Cardiac muscle cell (in vitro differentiated cells and primary cell): ENCODE measurements at regions not wholly inside any gene's neighbourhood (a gene's known extent, or its start where the extent isn't known, plus 50 kb on each side); places are given as distances from the start of the nearest gene placed in this dataset.

Source experiments
- DNase-seq, 2 donors: peaks; one replicate each; pipeline versions ENCODE4 v3.0.0 to v3.0.0-alpha.2; 2010 to 2017; ENCODE audit warnings: low read depth in 1 of 2, low spot score in 1 of 2
- H3K27ac ChIP-seq: fragments of 200-600 bp; sonication (generic); 2 replicates; pipeline ENCODE4 v1.5.1; 2016
- H3K27me3 ChIP-seq: fragments of 200-600 bp; sonication (generic); 2 replicates; pipeline ENCODE4 v1.6.0; 2016; ENCODE audit warnings: control low read depth
- H3K36me3 ChIP-seq: fragments of 200-600 bp; sonication (generic); 2 replicates; pipeline ENCODE4 v1.5.1; 2016; ENCODE audit warnings: control low read depth
- H3K4me1 ChIP-seq: fragments of 200-600 bp; sonication (generic); 2 replicates; pipeline ENCODE4 v1.8.1; 2017; ENCODE audit warnings: low read depth, mild to moderate bottlenecking, mixed run types
- H3K4me3 ChIP-seq: fragments of 200-600 bp; sonication (generic); 2 replicates; pipeline ENCODE4 v1.5.1; 2016; ENCODE audit warnings: mild to moderate bottlenecking
- H3K9me3 ChIP-seq: fragments of 200-600 bp; sonication (generic); 2 replicates; pipeline ENCODE4 v1.5.1; 2017; ENCODE audit warnings: low read depth, mild to moderate bottlenecking, control low read depth
- CTCF ChIP-seq: IDR thresholded peaks from 2 replicates; pipeline ENCODE4 v1.5.1; 2012; ENCODE audit warnings: low read depth, mild to moderate bottlenecking, low read length

- DNase-seq: no peak
- no peaks in the 10 kb centered on the region for H3K36me3 ChIP-seq
- no peaks in the 10 kb centered on the region for H3K4me1 ChIP-seq
- no peak for TF ChIP-seq CTCF
- no peak overlapping the region for H3K27ac ChIP-seq
- no peak overlapping the region for H3K4me3 ChIP-seq
- H3K9me3 ChIP-seq: no peaks in the 10 kb centered on the region
- no peaks in the 10 kb centered on the region for H3K27me3 ChIP-seq
These were observed 291.5 kb upstream of the ZNF507 start for GRCh38 chr19:32053861-32054260.

- Histone ChIP-seq H3K4me3 (no peak overlapping the region), H3K27me3 (no peaks in the 10 kb centered on the region), H3K27ac (no peak overlapping the region), H3K9me3 (no peaks in the 10 kb centered on the region), H3K36me3 (no peaks in the 10 kb centered on the region), H3K4me1 (no peaks in the 10 kb centered on the region)
- no peak for DNase-seq
- TF ChIP-seq CTCF: no peak
These were observed 287.3 kb upstream of the ZNF507 start for GRCh38 chr19:32058131-32058530.

- no peak for TF ChIP-seq CTCF
- Histone ChIP-seq H3K4me1 (no peaks in the 10 kb centered on the region), H3K36me3 (no peaks in the 10 kb centered on the region), H3K4me3 (no peak overlapping the region), H3K27ac (no peak overlapping the region), H3K27me3 (no peaks in the 10 kb centered on the region), H3K9me3 (no peaks in the 10 kb centered on the region)
- DNase-seq: no peak
These were observed 284.1 kb upstream of the ZNF507 start for GRCh38 chr19:32061315-32061714.

GRCh38 chr19:32063601-32064000 is 281.8 kb upstream of the ZNF507 start:
- no peak for DNase-seq
- H3K9me3 ChIP-seq: no peaks in the 10 kb centered on the region
- no peaks in the 10 kb centered on the region for H3K4me1 ChIP-seq
- no peak overlapping the region for H3K27ac ChIP-seq
- no peaks in the 10 kb centered on the region for H3K36me3 ChIP-seq
- no peak overlapping the region for H3K4me3 ChIP-seq
- no peaks in the 10 kb centered on the region for H3K27me3 ChIP-seq
- TF ChIP-seq CTCF: no peak

- H3K4me3 ChIP-seq: no peak overlapping the region
- no peak for DNase-seq
- TF ChIP-seq CTCF: no peak
These were observed 279.4 kb upstream of the ZNF507 start for GRCh38 chr19:32066056-32066455.

GRCh38 chr19:32067685-32068084 is 277.7 kb upstream of the ZNF507 start:
- no peak for TF ChIP-seq CTCF
- Histone ChIP-seq H3K36me3 (no peaks in the 10 kb centered on the region), H3K9me3 (no peaks in the 10 kb centered on the region), H3K27ac (no peak overlapping the region), H3K4me1 (no peaks in the 10 kb centered on the region), H3K4me3 (no peak overlapping the region), H3K27me3 (no peaks in the 10 kb centered on the region)
- DNase-seq: no peak

More at GRCh38 chr19:32066056-32066455, 279.4 kb upstream of the ZNF507 start:
- Histone ChIP-seq H3K36me3 (no peaks in the 10 kb centered on the region), H3K9me3 (no peaks in the 10 kb centered on the region), H3K4me1 (no peaks in the 10 kb centered on the region), H3K27ac (no peak overlapping the region), H3K27me3 (no peaks in the 10 kb centered on the region)
